AG04450 (cell line): ENCODE measurements at regions not wholly inside any gene's neighbourhood (a gene's known extent, or its start where the extent isn't known, plus 50 kb on each side); places are given as distances from the start of the nearest gene placed in this dataset.

Source experiments
- CTCF ChIA-PET: fragments of 300-600, 350-600 bp; formaldehyde crosslinking; extraction: SDS; loops from one replicate; lab custom pipeline; 2022; ENCODE audit warnings: antibody characterized with exemption, inconsistent platforms; lab: Charles Lee
- POLR2A ChIA-PET: fragments of 350-600 bp; formaldehyde crosslinking; extraction: SDS; loops from one replicate; lab custom pipeline; 2021; ENCODE audit warnings: antibody characterized with exemption, inconsistent platforms; lab: Yijun Ruan, JAX
- DNase-seq: peaks from one replicate; pipeline ENCODE4 v3.0.0-alpha.2; 2011; ENCODE audit warnings: low read depth, low spot score
- H3K27ac ChIP-seq: one replicate; pipeline ENCODE4 v1.5.1; 2012; ENCODE audit warnings: low read depth, low read length, control low read depth
- H3K27me3 ChIP-seq: one replicate; pipeline ENCODE4 v1.6.0; 2012; ENCODE audit warnings: low read length; ENCODE audit not compliant: control insufficient read depth, insufficient read depth
- H3K4me3 ChIP-seq: 2 replicates; pipeline ENCODE4 v1.5.1; 2011; ENCODE audit warnings: mild to moderate bottlenecking, low read depth, low read length, control low read depth
- H3K9me3 ChIP-seq: 2 replicates; pipeline ENCODE4 v1.5.1; 2012; ENCODE audit warnings: low read length; ENCODE audit not compliant: control insufficient read depth, insufficient read depth
- TF ChIP-seq, protein P1 (sequence below): IDR thresholded peaks from 2 replicates; pipeline ENCODE4 v1.5.1; 2011; ENCODE audit warnings: low read depth, low read length, control low read depth, inconsistent platforms

- DNase-seq = no peak
- TF ChIP-seq, protein P1, sequence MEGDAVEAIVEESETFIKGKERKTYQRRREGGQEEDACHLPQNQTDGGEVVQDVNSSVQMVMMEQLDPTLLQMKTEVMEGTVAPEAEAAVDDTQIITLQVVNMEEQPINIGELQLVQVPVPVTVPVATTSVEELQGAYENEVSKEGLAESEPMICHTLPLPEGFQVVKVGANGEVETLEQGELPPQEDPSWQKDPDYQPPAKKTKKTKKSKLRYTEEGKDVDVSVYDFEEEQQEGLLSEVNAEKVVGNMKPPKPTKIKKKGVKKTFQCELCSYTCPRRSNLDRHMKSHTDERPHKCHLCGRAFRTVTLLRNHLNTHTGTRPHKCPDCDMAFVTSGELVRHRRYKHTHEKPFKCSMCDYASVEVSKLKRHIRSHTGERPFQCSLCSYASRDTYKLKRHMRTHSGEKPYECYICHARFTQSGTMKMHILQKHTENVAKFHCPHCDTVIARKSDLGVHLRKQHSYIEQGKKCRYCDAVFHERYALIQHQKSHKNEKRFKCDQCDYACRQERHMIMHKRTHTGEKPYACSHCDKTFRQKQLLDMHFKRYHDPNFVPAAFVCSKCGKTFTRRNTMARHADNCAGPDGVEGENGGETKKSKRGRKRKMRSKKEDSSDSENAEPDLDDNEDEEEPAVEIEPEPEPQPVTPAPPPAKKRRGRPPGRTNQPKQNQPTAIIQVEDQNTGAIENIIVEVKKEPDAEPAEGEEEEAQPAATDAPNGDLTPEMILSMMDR = no peak
- H3K9me3 ChIP-seq = no peaks in the 10 kb centered on the region
- ChIA-PET CTCF (no interaction called here), POLR2A (no interaction called here)
- no peak overlapping the region for H3K27ac ChIP-seq
- H3K27me3 ChIP-seq = peaks cover 2% of the 10 kb centered on the region
- H3K4me3 ChIP-seq = peak overlapping the region; percentile 41
These were observed 219.1 kb upstream of the ARHGAP42 start for GRCh38 chr11:100467821-100468508.

DNA sequence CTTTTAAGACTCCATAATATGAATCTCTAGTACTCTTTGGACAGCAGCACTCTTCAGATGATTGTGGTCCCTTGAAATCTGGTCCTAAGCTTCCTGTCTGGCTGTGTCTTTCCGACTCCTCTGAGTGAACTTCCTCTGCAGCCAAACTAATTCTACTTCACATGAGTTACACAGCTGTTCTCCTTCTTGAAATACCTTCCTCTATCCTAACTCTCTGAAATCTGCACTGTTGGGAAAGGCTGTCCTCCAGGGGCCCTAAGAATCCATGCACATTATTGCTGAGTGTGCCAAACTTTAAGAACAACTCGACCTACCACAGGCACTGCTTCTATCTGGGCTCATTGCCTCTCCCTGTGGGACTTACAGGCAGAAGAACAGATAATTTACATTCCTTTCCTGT, 217.3 kb upstream of the ARHGAP42 start:
- H3K27me3 ChIP-seq = peaks cover 2% of the 10 kb centered on the region
- CTCF ChIA-PET = no interaction called here
- no peak for DNase-seq
- no peaks in the 10 kb centered on the region for H3K9me3 ChIP-seq
- H3K4me3 ChIP-seq = no peak overlapping the region
- H3K27ac ChIP-seq = no peak overlapping the region
- POLR2A ChIA-PET = no interaction called here
- TF ChIP-seq, protein P1 = no peak

GRCh38 chr11:100472727-100473389, 214.2 kb upstream of the ARHGAP42 start:
- ChIA-PET CTCF (interaction anchor here (0.6 kb wide), 1 partner anchor 1052 kb away, joined by 3 read pairs; no protein-coding TSS in a partner anchor), POLR2A (no interaction called here)
- DNase-seq = no peak
- Histone ChIP-seq H3K9me3 (no peaks in the 10 kb centered on the region), H3K4me3 (no peak overlapping the region), H3K27me3 (peaks cover 2% of the 10 kb centered on the region), H3K27ac (no peak overlapping the region)
- TF ChIP-seq, protein P1 = no peak

GRCh38 chr11:100473390-100473740, 213.7 kb upstream of the ARHGAP42 start:
- POLR2A ChIA-PET = no interaction called here
- Histone ChIP-seq H3K9me3 (no peaks in the 10 kb centered on the region), H3K4me3 (no peak overlapping the region), H3K27me3 (peaks cover 2% of the 10 kb centered on the region), H3K27ac (no peak overlapping the region)
- no peak for DNase-seq
- CTCF ChIA-PET = interaction anchor here (0.6 kb wide), 1 partner anchor 1053 kb away, joined by 3 read pairs; no protein-coding TSS in a partner anchor
- TF ChIP-seq, protein P1 = no peak

DNA sequence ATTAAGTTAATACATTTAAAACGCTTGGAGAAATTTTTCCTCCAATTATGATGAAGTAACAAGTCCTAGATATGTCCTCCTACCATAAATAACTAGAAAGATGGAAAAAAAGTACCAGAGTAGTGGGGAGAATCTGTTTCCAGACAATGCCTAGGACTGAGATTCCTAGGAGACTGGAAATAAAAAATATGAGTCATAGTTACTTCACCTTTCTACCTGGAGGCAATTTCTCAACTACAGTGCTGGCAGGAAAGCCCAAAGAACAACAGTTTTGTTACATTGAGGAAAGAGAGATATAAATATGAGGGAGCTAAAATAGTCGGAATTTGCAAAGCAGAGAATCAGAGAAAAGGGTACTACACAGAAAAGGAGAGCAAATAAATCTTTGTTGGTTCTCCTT, 202.1 kb upstream of the ARHGAP42 start:
- TF ChIP-seq, protein P1 = no peak
- Histone ChIP-seq H3K9me3 (no peaks in the 10 kb centered on the region), H3K27me3 (no peaks in the 10 kb centered on the region), H3K27ac (no peak overlapping the region), H3K4me3 (no peak overlapping the region)
- POLR2A ChIA-PET = no interaction called here
- CTCF ChIA-PET = no interaction called here
- no peak for DNase-seq
